ENCODE measurements at regions not wholly inside any gene's neighbourhood (a gene's known extent, or its start where the extent isn't known, plus 50 kb on each side); places are given as distances from the start of the nearest gene placed in this dataset.

- no peak for DNase-seq
- no peaks in the 10 kb centered on the region for H3K27me3 ChIP-seq
- 70 to 80% (median 73%) methylated on average over 4 of the region's 4 CpGs for WGBS, 5 donors
- H3K4me1 ChIP-seq, result no peaks in the 10 kb centered on the region
- H3K9me3 ChIP-seq, result no peaks in the 10 kb centered on the region
- no peak overlapping the region for H3K4me3 ChIP-seq
- no peaks in the 10 kb centered on the region for H3K36me3 ChIP-seq
- intact Hi-C loops (cut with DNase I; ENCODE audit: low total_unique reads), result no loop called here
- no peak overlapping the region for H3K27ac ChIP-seq
- TF ChIP-seq POLR2A (IDR thresholded peaks at IDR 0.05) (no peak), EP300 (IDR thresholded peaks at IDR 0.05) (no peak), CTCF (IDR thresholded peaks at IDR 0.05) (no peak), POLR2AphosphoS5 (IDR thresholded peaks at IDR 0.05) (no peak)
These were observed 332.3 kb upstream of the SUCLG2 start for GRCh38 chr3:67986706-67987105.

- no peaks in the 10 kb centered on the region for H3K9me3 ChIP-seq
- no peaks in the 10 kb centered on the region for H3K36me3 ChIP-seq
- H3K4me1 ChIP-seq, result no peaks in the 10 kb centered on the region
- no peak for TF ChIP-seq EP300 (IDR thresholded peaks at IDR 0.05)
- no peaks in the 10 kb centered on the region for H3K27me3 ChIP-seq
- intact Hi-C loops (cut with DNase I; ENCODE audit: low total_unique reads), result no loop called here
- WGBS, 5 donors, result 82 to 87% (median 86%) methylated on average over 3 of the region's 3 CpGs
- no peak overlapping the region for H3K27ac ChIP-seq
- no peak for DNase-seq
- no peak overlapping the region for H3K4me3 ChIP-seq
These were observed 328.8 kb upstream of the SUCLG2 start for GRCh38 chr3:67983166-67983565.

GRCh38 chr3:67981077-67981476 lies 326.7 kb upstream of the SUCLG2 start:
- Histone ChIP-seq H3K27ac (no peak overlapping the region), H3K9me3 (no peaks in the 10 kb centered on the region), H3K36me3 (no peaks in the 10 kb centered on the region), H3K4me3 (no peak overlapping the region), H3K27me3 (no peaks in the 10 kb centered on the region), H3K4me1 (no peaks in the 10 kb centered on the region)
- WGBS, 5 donors, result 79 to 88% (median 86%) methylated on average over 3 of the region's 3 CpGs
- no peak for TF ChIP-seq CTCF (IDR thresholded peaks at IDR 0.05)
- TF ChIP-seq POLR2A (IDR thresholded peaks at IDR 0.05), result no peak
- no peak for TF ChIP-seq EP300 (IDR thresholded peaks at IDR 0.05)
- intact Hi-C loops (cut with DNase I; ENCODE audit: low total_unique reads), result no loop called here
- DNase-seq, result no peak

- Histone ChIP-seq H3K36me3 (no peaks in the 10 kb centered on the region), H3K4me1 (no peaks in the 10 kb centered on the region), H3K9me3 (no peaks in the 10 kb centered on the region), H3K27me3 (no peaks in the 10 kb centered on the region), H3K4me3 (no peak overlapping the region), H3K27ac (no peak overlapping the region)
- DNase-seq, result no peak
- no peak for TF ChIP-seq EP300 (IDR thresholded peaks at IDR 0.05)
- no peak for TF ChIP-seq CTCF (IDR thresholded peaks at IDR 0.05)
- no peak for TF ChIP-seq POLR2AphosphoS5 (IDR thresholded peaks at IDR 0.05)
- no peak for TF ChIP-seq POLR2A (IDR thresholded peaks at IDR 0.05)
- intact Hi-C loops (cut with DNase I; ENCODE audit: low total_unique reads), result no loop called here
These were observed 324.9 kb upstream of the SUCLG2 start for GRCh38 chr3:67979342-67979741.

- Histone ChIP-seq H3K4me3 (no peak overlapping the region), H3K27ac (no peak overlapping the region), H3K4me1 (no peaks in the 10 kb centered on the region), H3K36me3 (no peaks in the 10 kb centered on the region), H3K27me3 (no peaks in the 10 kb centered on the region), H3K9me3 (no peaks in the 10 kb centered on the region)
- DNase-seq, result no peak
- TF ChIP-seq POLR2A (IDR thresholded peaks at IDR 0.05) (no peak), POLR2AphosphoS5 (IDR thresholded peaks at IDR 0.05) (no peak)
- intact Hi-C loops (cut with DNase I; ENCODE audit: low total_unique reads), result no loop called here
- 55 to 77% (median 68%) methylated on average over 2 of the region's 2 CpGs for WGBS, 5 donors
These were observed 323.4 kb upstream of the SUCLG2 start for GRCh38 chr3:67977762-67978161.

GRCh38 chr3:67976663-67977062 lies 322.3 kb upstream of the SUCLG2 start:
- DNase-seq, result no peak
- no peak overlapping the region for H3K27ac ChIP-seq
- H3K9me3 ChIP-seq, result no peaks in the 10 kb centered on the region
- TF ChIP-seq CTCF (IDR thresholded peaks at IDR 0.05), result no peak
- no peaks in the 10 kb centered on the region for H3K36me3 ChIP-seq
- no peaks in the 10 kb centered on the region for H3K27me3 ChIP-seq
- WGBS, 5 donors, result 69 to 88% (median 77%) methylated on average over 2 of the region's 2 CpGs
- intact Hi-C loops (cut with DNase I; ENCODE audit: low total_unique reads), result no loop called here
- H3K4me3 ChIP-seq, result no peak overlapping the region
- no peaks in the 10 kb centered on the region for H3K4me1 ChIP-seq
